Activated CD8-positive, alpha-beta memory T cell treated with anti-CD3 and anti-CD28 coated beads, Interleukin-2, amount 50 U/mL, for 24 hours (primary cell): ENCODE measurements at regions not wholly inside any gene's neighbourhood (a gene's known extent, or its start where the extent isn't known, plus 50 kb on each side); places are given as distances from the start of the nearest gene placed in this dataset.

Experiments used
- DNase-seq: peaks from one replicate; pipeline ENCODE4 v3.0.0-alpha.2; 2020; ENCODE audit errors: extremely low read depth

DNA sequence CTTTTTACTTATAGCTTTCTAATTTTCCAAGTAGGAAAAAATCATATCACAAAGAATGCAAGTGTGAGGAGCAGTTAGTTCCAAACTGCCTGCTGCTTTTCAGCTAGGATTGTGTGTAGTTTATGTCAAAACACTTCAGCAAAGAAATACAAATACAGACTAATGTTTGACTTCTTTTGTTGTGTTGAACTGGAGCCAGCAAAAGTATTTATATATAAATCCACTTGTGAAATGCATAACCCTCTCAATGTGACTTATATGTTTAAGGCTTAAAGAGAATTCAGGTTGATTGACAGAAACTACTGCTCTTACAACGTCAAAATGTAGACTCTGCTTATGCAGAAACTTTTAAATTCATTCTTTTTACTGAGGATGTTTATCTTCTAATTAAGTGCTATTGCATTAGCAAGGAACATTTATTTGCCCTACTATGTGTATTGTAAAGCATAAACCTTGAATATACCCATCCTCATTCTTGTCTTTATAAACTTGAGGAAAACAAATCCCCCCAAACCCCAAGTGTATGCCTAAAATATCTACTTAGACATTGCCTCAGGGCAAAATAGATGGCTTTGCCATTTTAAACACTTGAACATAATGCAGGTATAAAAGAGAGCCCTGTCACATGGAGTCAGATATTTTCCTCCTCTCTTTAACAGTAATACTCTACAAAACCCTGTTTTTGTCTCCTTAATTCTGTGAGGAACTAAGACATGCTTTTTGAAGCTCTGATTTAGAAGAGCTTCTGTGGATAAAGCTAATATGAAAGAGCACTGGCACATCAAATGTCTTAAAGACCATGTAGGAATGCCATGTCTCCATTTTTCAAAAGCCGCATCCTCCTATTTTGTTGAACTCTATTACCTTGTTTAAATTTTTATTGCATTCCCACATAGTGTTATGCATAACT is 302.8 kb upstream of the TBC1D5 start:
- no peak for DNase-seq

GRCh38 chr3:18044191-18044590 is 301.8 kb upstream of the TBC1D5 start:
- DNase-seq: no peak

GRCh38 chr3:18036450-18036815 is 294.0 kb upstream of the TBC1D5 start:
- DNase-seq: no peak

DNA sequence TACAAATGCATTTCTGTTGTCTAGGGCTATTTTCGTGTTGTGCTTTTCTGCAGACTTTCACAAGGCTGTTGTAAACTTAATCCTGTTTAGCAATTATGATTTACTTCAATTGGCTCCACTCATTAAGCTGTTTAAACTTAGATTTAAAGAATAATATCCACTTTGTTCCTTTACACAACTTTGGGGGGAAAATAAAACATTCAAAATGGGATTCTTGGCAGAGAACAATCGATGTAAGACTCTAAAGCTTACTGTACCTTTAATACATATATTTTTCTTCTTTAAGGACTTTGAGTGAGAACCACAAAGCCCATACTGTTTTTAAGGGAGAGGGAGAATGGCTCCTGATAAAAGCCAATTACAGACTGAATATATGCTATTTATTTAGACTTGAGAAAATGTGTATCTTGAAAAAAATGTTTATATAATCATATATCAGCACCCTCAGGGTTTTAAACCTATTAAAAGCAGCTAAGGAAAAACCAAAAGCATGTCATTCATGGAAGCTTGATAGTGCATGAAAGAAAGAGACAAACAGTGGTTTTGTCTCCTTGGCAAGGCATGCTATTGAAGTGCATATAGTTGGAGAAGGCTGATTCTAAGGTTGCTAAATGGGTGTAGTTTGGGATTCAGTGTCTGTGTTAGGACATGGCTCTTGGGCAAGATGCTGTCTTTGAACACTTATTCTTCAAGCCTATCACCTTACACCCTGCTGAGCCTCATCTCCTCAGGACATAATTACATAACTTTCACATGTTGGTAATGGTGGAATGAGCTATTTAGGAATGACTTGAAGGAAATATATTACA is 293.4 kb upstream of the TBC1D5 start:
- DNase-seq: no peak

- DNase-seq: no peak
Observed at GRCh38 chr3:18033581-18034108, 291.2 kb upstream of the TBC1D5 start.

GRCh38 chr3:18030371-18030870 is 288.0 kb upstream of the TBC1D5 start:
- no peak for DNase-seq

- DNase-seq: no peak
Observed at GRCh38 chr3:18027161-18027939, 284.9 kb upstream of the TBC1D5 start.

GRCh38 chr3:18024715-18025114 is 282.3 kb upstream of the TBC1D5 start:
- DNase-seq: no peak

DNA sequence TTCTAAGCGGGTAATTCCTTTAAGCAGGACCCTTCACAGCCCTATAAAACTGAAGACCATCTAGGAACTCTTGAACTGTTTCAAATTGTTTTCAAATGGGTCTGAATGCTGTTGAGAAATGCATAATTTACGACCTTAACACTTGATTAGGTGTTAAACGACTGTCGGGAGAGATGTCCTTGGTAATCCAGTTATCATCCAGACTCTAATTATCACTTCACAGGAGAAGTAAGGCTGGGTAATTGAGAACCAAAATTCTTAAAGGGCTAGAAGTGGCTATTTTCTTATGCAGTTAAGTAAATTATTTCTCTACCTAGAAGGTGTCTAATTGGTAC is 276.7 kb upstream of the TBC1D5 start:
- DNase-seq: no peak

GRCh38 chr3:18018491-18019160 is 276.2 kb upstream of the TBC1D5 start:
- DNase-seq: no peak

DNA sequence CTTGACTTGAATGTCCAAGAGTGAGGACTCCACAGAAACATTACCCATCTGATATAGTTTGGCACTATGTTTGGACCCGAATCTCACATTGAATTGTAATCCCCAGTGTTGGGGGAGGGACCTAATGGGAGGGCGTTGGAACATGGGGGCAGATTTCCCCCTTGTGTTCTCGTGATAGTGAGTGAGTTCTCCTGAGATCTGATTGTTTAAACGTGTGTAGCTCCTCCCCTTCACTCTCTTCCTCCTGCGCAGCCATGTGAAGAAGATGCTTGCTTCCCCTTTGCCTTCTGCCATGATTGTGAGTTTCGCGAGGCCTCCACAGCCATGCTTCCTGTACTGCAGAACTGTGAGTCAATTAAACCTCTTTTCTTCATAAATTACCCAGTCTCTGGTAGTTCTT is 273.9 kb upstream of the TBC1D5 start:
- DNase-seq: no peak

DNA sequence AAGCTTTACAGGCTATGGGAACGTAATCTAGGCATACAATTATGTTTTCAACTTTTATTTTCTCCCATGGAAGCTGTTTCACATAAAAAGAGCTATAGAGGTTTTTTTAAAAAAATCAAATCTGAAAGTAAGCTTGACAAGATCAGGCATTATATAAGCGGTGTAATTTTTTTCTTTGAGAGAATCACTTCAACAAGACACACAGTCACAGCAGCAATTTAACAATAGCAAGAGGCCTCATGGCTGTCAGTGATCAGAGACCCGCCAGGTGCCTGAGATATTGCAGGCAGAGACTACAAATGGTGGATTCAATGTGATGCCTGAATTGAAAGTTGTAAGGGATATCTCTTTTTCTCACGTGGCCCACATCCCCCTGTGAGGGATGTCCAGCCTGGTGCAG is 270.5 kb upstream of the TBC1D5 start:
- DNase-seq: no peak

GRCh38 chr3:18012436-18012835 is 270.0 kb upstream of the TBC1D5 start:
- DNase-seq: no peak

- no peak for DNase-seq
Observed at GRCh38 chr3:18011387-18011786, 269.0 kb upstream of the TBC1D5 start.

GRCh38 chr3:18010001-18010400 is 267.6 kb upstream of the TBC1D5 start:
- no peak for DNase-seq

GRCh38 chr3:18008706-18009368 is 266.4 kb upstream of the TBC1D5 start:
- no peak for DNase-seq

DNA sequence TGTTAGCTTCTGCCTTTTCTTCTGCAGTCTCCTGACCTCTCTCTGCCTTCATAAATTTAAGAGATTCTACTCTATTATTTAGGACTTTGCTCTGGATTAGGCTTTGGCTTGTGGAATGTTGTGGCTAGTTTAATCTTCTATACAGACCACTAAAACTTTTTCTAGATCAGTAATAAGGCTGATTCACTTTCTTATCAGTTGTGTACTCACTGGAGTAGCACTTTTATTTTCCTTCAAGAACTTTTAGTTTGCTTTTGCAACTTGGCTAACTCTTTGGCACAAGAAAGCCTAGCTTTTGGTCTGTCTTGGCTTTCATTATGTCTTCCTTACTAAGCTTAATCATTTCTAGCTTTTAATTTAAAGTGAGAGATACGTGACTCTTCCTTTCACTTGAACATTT is 265.5 kb upstream of the TBC1D5 start:
- no peak for DNase-seq

DNA sequence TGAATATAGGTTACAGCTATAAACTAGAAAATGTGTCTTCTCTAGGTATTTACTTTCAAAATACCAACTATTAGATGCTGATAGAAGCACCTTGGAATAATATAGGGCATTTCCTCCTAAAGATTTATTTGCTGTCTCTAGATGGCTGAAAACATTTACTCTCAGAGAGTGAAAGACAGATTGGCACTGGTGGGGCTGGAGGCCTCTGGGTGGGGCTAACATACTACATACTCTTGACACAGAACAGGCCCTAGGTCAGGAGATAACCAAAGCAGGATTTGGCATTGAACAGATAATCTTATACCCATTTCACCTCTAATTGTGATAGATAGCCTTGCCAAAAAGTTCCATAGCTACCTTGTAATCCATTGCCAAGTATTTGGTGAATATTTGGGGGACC is 253.3 kb upstream of the TBC1D5 start:
- no peak for DNase-seq

GRCh38 chr3:17994167-17994566 is 251.7 kb upstream of the TBC1D5 start:
- no peak for DNase-seq

GRCh38 chr3:17990390-17990789 is 248.0 kb upstream of the TBC1D5 start:
- no peak for DNase-seq

GRCh38 chr3:17986348-17986816 is 244.0 kb upstream of the TBC1D5 start:
- DNase-seq: no peak
